GM21529 (cell line): ENCODE measurements at regions not wholly inside any gene's neighbourhood (a gene's known extent, or its start where the extent isn't known, plus 50 kb on each side); places are given as distances from the start of the nearest gene placed in this dataset.

Experiments
- ATAC-seq: cut with Tn5 transposase; IDR thresholded peaks from one replicate; pipeline ENCODE4 v1.9.1; 2021; ENCODE audit not compliant: unreplicated experiment

GRCh38 chr15:94100863-94101262, 130.5 kb upstream of the MCTP2 start:
- ATAC-seq, result no peak

GRCh38 chr15:94099574-94099960, 131.8 kb upstream of the MCTP2 start:
- no peak for ATAC-seq

- no peak for ATAC-seq
Measured at GRCh38 chr15:94098921-94099573, 132.3 kb upstream of the MCTP2 start.

GRCh38 chr15:94097552-94097951, 133.8 kb upstream of the MCTP2 start:
- no peak for ATAC-seq

- ATAC-seq, result no peak
Measured at GRCh38 chr15:94094310-94094709, 137.1 kb upstream of the MCTP2 start.

GRCh38 chr15:94086341-94086740, 145.0 kb upstream of the MCTP2 start:
- no peak for ATAC-seq

GRCh38 chr15:94083467-94084052, 147.8 kb upstream of the MCTP2 start:
- no peak for ATAC-seq

GRCh38 chr15:94081829-94082228, 149.5 kb upstream of the MCTP2 start:
- no peak for ATAC-seq

GRCh38 chr15:94080989-94081605, 150.3 kb upstream of the MCTP2 start:
- ATAC-seq, result no peak

GRCh38 chr15:94080416-94080815, 150.9 kb upstream of the MCTP2 start:
- no peak for ATAC-seq

GRCh38 chr15:94079968-94080367, 151.4 kb upstream of the MCTP2 start:
- no peak for ATAC-seq

GRCh38 chr15:94079459-94079858, 151.9 kb upstream of the MCTP2 start:
- no peak for ATAC-seq

GRCh38 chr15:94077938-94078337, 153.4 kb upstream of the MCTP2 start:
- no peak for ATAC-seq

GRCh38 chr15:94075349-94075748, 156.0 kb upstream of the MCTP2 start:
- no peak for ATAC-seq

- ATAC-seq, result no peak
Measured at GRCh38 chr15:94070356-94071295, 160.7 kb upstream of the MCTP2 start.

- no peak for ATAC-seq
Measured at GRCh38 chr15:94069844-94070243, 161.5 kb upstream of the MCTP2 start.

- ATAC-seq, result no peak
Measured at GRCh38 chr15:94066811-94067210, 164.6 kb upstream of the MCTP2 start.

GRCh38 chr15:94066046-94066445, 165.3 kb upstream of the MCTP2 start:
- ATAC-seq, result no peak

- no peak for ATAC-seq
Measured at GRCh38 chr15:94064676-94065313, 166.6 kb upstream of the MCTP2 start.

- no peak for ATAC-seq
Measured at GRCh38 chr15:94061041-94061440, 170.3 kb upstream of the MCTP2 start.

GRCh38 chr15:94059013-94059587, 172.3 kb upstream of the MCTP2 start:
- ATAC-seq, result no peak
